Bronchial epithelial cell (primary cell): ENCODE measurements at regions not wholly inside any gene's neighbourhood (a gene's known extent, or its start where the extent isn't known, plus 50 kb on each side); places are given as distances from the start of the nearest gene placed in this dataset.

ENCODE experiments used
- DNase-seq: peaks from one replicate; pipeline ENCODE4 v3.0.0-alpha.2; 2010; ENCODE audit warnings: low read depth
- FAIRE-seq: peaks from 2 replicates; lab custom pipeline; 2011; peaks lifted over from hg19 to GRCh38; lab: Jason Lieb, UNC
- H3K27me3 ChIP-seq: 2 replicates; pipeline ENCODE4 v1.5.1; 2011; ENCODE audit warnings: low read length; ENCODE audit not compliant: control insufficient read depth, insufficient read depth
- H3K36me3 ChIP-seq: 2 replicates; pipeline ENCODE4 v1.5.1; 2011; ENCODE audit warnings: low read length; ENCODE audit not compliant: control insufficient read depth, insufficient read depth
- H3K4me3 ChIP-seq: 2 replicates; pipeline ENCODE4 v1.5.1; 2011; ENCODE audit warnings: mild to moderate bottlenecking, low read depth, low read length, control low read depth
- TF ChIP-seq, protein P1 (sequence below): IDR thresholded peaks from 2 replicates; pipeline ENCODE4 v1.5.1; 2011; ENCODE audit warnings: mild to moderate bottlenecking, moderate library complexity, low read length, control low read depth, inconsistent platforms; ENCODE audit not compliant: insufficient read depth, severe bottlenecking

DNA sequence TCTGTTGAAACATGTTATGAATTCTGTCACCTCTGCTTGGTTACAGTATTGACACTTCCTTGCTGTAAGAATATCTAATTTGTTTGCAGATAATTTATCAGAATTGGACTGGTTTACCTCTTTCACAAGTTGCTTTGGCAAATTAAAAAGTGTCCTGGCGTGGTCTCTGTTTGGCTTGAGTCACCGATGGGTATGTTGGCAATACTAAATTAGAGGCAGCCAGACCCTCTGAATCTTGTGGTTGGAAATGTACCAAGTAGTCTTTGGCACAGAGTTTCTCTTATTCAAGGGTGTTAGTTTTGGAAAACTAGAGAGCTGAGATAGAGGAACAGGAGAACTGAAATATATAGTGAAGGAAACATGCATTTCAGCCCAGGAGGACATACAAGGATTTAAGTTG is 521.1 kb upstream of the MGAT4C start:
- FAIRE-seq (no peak), DNase-seq (peak; percentile 14)
- no peaks in the 10 kb centered on the region for H3K36me3 ChIP-seq
- H3K27me3 ChIP-seq, result no peaks in the 10 kb centered on the region
- H3K4me3 ChIP-seq, result no peak overlapping the region
- TF ChIP-seq, protein P1, sequence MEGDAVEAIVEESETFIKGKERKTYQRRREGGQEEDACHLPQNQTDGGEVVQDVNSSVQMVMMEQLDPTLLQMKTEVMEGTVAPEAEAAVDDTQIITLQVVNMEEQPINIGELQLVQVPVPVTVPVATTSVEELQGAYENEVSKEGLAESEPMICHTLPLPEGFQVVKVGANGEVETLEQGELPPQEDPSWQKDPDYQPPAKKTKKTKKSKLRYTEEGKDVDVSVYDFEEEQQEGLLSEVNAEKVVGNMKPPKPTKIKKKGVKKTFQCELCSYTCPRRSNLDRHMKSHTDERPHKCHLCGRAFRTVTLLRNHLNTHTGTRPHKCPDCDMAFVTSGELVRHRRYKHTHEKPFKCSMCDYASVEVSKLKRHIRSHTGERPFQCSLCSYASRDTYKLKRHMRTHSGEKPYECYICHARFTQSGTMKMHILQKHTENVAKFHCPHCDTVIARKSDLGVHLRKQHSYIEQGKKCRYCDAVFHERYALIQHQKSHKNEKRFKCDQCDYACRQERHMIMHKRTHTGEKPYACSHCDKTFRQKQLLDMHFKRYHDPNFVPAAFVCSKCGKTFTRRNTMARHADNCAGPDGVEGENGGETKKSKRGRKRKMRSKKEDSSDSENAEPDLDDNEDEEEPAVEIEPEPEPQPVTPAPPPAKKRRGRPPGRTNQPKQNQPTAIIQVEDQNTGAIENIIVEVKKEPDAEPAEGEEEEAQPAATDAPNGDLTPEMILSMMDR, result no peak

DNA sequence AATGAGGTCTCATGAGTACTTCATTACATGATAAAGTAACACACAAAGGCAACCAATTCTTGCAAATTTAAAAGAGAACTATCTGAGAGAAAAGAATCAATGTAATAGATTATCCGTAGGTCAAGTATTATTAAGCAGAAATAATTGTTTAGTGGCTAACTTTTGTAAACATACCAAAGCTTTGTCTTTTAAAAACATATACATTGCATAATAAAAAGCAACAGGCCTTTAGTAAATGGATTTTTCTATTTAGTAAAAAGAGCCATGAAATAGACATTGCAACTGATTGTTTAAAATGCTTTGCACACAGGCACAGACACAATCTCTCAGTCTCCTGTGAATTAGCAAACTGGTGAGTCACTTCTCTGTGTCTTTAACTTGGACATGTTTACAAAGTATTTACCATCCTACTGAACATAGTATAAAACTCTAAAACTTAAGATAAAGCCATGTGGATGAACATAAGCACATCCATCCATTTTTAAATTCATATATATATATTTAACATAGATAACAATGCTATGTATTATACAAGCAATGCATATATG is 518.7 kb upstream of the MGAT4C start:
- no peaks in the 10 kb centered on the region for H3K36me3 ChIP-seq
- no peaks in the 10 kb centered on the region for H3K27me3 ChIP-seq
- FAIRE-seq (no peak), DNase-seq (peak; percentile 61)
- no peak overlapping the region for H3K4me3 ChIP-seq
- TF ChIP-seq, protein P1, result no peak

DNA sequence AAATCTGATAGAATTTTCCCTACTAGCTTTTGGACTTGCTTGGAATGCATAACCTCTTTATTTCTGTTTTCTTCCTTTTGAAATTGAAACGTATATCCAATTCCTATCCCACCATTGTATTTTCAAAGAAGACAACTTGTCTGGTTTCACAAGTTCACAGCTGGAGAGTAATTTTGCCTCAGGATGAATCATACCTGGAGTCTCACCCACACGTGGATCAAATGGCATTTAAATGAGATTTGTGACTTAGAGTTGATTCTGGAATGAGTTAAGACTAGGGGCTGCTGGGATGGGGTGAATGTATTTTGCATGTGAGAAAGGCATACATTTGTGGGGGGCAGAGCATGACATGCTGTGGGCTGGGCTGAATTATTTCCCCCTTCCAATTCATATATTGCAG is 516.5 kb upstream of the MGAT4C start:
- TF ChIP-seq, protein P1, result no peak
- Histone ChIP-seq H3K4me3 (no peak overlapping the region), H3K27me3 (no peaks in the 10 kb centered on the region), H3K36me3 (no peaks in the 10 kb centered on the region)
- peak; percentile 78 for DNase-seq
- no peak for FAIRE-seq

DNA sequence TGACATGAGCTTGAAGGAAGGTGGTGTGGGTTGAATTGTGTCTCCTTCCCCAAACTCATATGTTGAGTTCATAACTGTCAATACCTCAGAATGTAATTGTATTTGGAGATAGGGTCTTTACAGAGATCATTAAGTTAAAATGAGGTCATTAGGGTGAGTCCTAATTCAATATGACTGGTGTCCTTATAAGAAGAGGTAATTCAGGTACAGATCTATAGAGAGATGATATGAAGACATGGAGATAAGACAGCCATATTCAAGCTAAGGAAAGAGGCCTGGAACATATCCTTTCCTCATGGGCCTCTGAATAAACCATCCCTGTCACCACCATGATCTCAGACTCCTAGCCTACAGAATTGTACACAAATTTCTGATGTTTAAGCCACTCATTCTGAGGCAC is 514.7 kb upstream of the MGAT4C start:
- Histone ChIP-seq H3K27me3 (no peaks in the 10 kb centered on the region), H3K4me3 (no peak overlapping the region), H3K36me3 (no peaks in the 10 kb centered on the region)
- FAIRE-seq, result peak; percentile 7
- TF ChIP-seq, protein P1, result no peak
- no peak for DNase-seq

DNA sequence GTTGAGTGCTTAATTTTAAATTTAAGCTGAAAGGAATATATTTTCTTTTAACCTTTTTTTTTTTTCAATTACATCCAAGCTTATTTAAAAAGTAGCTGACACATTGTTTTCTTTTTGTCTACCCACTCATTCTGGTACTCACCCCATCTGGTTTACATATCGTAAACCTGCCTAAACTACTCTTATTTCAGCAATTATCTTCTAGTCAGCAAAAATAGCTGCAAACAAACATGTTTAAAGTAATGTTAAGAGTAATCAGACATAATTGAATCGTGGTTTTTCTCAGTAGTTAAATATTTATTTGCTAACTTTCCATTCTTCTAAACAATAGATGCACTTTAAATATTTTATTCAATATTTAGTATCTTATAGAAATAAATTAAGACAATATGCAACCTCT is 492.7 kb upstream of the MGAT4C start:
- FAIRE-seq (no peak), DNase-seq (no peak)
- TF ChIP-seq, protein P1, result no peak
- no peaks in the 10 kb centered on the region for H3K36me3 ChIP-seq
- H3K27me3 ChIP-seq, result no peaks in the 10 kb centered on the region
- H3K4me3 ChIP-seq, result no peak overlapping the region
